ENCODE measurements at regions not wholly inside any gene's neighbourhood (a gene's known extent, or its start where the extent isn't known, plus 50 kb on each side); places are given as distances from the start of the nearest gene placed in this dataset.

- TF ChIP-seq EP300 (IDR thresholded peaks at IDR 0.05) (no peak), CTCF (IDR thresholded peaks at IDR 0.05) (no peak), POLR2AphosphoS5 (IDR thresholded peaks at IDR 0.05) (no peak)
Measured at GRCh38 chr2:241981076-241981700, 111.7 kb downstream of the RTP5 start.

Measured in gastroesophageal sphincter (tissue), 3 donors.